H9 (cell line): ENCODE measurements at regions not wholly inside any gene's neighbourhood (a gene's known extent, or its start where the extent isn't known, plus 50 kb on each side); places are given as distances from the start of the nearest gene placed in this dataset.

Experiments used
- DNase-seq: peaks from one replicate; pipeline ENCODE4 v3.0.0-alpha.2; 2017
- H2AFZ ChIP-seq: one replicate; pipeline ENCODE4 v1.6.1; 2013; ENCODE audit warnings: mild to moderate bottlenecking, low read length, control low read depth, moderate library complexity
- H2AK5ac ChIP-seq: 2 replicates; pipeline ENCODE4 v1.6.1; 2013; ENCODE audit warnings: low read length, control low read depth, mixed read lengths; ENCODE audit not compliant: insufficient read length
- H2BK120ac ChIP-seq: one replicate; pipeline ENCODE4 v1.6.1; 2013; ENCODE audit warnings: low read depth, mild to moderate bottlenecking, low read length, control low read depth, inconsistent platforms; ENCODE audit not compliant: poor library complexity, severe bottlenecking
- H2BK12ac ChIP-seq: 2 replicates; pipeline ENCODE4 v1.6.1; 2013; ENCODE audit warnings: low read length, control low read depth, mixed read lengths, low read depth; ENCODE audit not compliant: insufficient read length
- H2BK15ac ChIP-seq: 2 replicates; pipeline ENCODE4 v1.6.1; 2013; ENCODE audit warnings: low read depth, low read length, control low read depth
- H2BK20ac ChIP-seq: one replicate; pipeline ENCODE4 v1.6.1; 2013; ENCODE audit warnings: low read depth, mild to moderate bottlenecking, low read length, control low read depth, inconsistent platforms; ENCODE audit not compliant: poor library complexity, severe bottlenecking
- H2BK5ac ChIP-seq: 2 replicates; pipeline ENCODE4 v1.6.1; 2013; ENCODE audit warnings: low read length, control low read depth, mixed read lengths; ENCODE audit not compliant: insufficient read length
- H3K14ac ChIP-seq: 2 replicates; pipeline ENCODE4 v1.6.1; 2013; ENCODE audit warnings: low read length, control low read depth; ENCODE audit not compliant: insufficient read depth
- H3K18ac ChIP-seq: 2 replicates; pipeline ENCODE4 v1.6.1; 2013; ENCODE audit warnings: low read depth, mild to moderate bottlenecking, mixed read lengths, low read length, control low read depth; ENCODE audit not compliant: insufficient read length
- H3K23ac ChIP-seq: 2 replicates; pipeline ENCODE4 v1.6.1; 2013; ENCODE audit warnings: low read length, control low read depth, mixed read lengths, low read depth; ENCODE audit not compliant: insufficient read length
- H3K23me2 ChIP-seq: 2 replicates; pipeline ENCODE4 v1.6.1; 2013; ENCODE audit warnings: low read depth, mild to moderate bottlenecking, mixed read lengths, low read length, control low read depth; ENCODE audit not compliant: insufficient read length, poor library complexity, severe bottlenecking
- H3K27ac ChIP-seq: 2 replicates; pipeline ENCODE4 v1.5.1; 2013; ENCODE audit warnings: low read length, control low read depth, mixed read lengths, low read depth; ENCODE audit not compliant: insufficient read length
- H3K27me3 ChIP-seq: 2 replicates; pipeline ENCODE4 v1.6.1; 2013; ENCODE audit warnings: low read length, control low read depth, inconsistent platforms; ENCODE audit not compliant: insufficient read depth
- H3K4ac ChIP-seq: 2 replicates; pipeline ENCODE4 v1.6.1; 2013; ENCODE audit warnings: low read depth, mild to moderate bottlenecking, control low read depth, inconsistent platforms, low read length, moderate library complexity
- H3K4me1 ChIP-seq: 2 replicates; pipeline ENCODE4 v1.6.1; 2013; ENCODE audit warnings: low read length, control low read depth, inconsistent platforms; ENCODE audit not compliant: insufficient read depth
- H3K4me2 ChIP-seq: 2 replicates; pipeline ENCODE4 v1.6.1; 2013; ENCODE audit warnings: low read length, control low read depth, mixed read lengths; ENCODE audit not compliant: insufficient read length, insufficient read depth
- H3K56ac ChIP-seq: 2 replicates; pipeline ENCODE4 v1.6.1; 2013; ENCODE audit warnings: low read depth, mild to moderate bottlenecking, mixed read lengths, low read length, control low read depth; ENCODE audit not compliant: insufficient read length
- H3K79me1 ChIP-seq: 2 replicates; pipeline ENCODE4 v1.6.1; 2013; ENCODE audit warnings: low read depth, mild to moderate bottlenecking, moderate library complexity, low read length, control low read depth, inconsistent platforms; ENCODE audit not compliant: insufficient read depth, poor library complexity, severe bottlenecking
- H3K79me2 ChIP-seq: 2 replicates; pipeline ENCODE4 v1.6.1; 2013; ENCODE audit warnings: low read length, control low read depth, inconsistent platforms; ENCODE audit not compliant: insufficient read depth
- H3K9ac ChIP-seq: 2 replicates; pipeline ENCODE4 v1.6.1; 2013; ENCODE audit warnings: low read length, control low read depth, mixed read lengths; ENCODE audit not compliant: insufficient read length; ENCODE audit errors: extremely low read depth
- H3K9me3 ChIP-seq: one replicate; pipeline ENCODE4 v1.6.1; 2013; ENCODE audit warnings: low read depth, low read length, inconsistent platforms; ENCODE audit not compliant: control insufficient read depth
- H3T11ph ChIP-seq: one replicate; pipeline ENCODE4 v1.6.1; 2013; ENCODE audit warnings: mild to moderate bottlenecking, low read length, control low read depth, inconsistent platforms
- H4K20me1 ChIP-seq: one replicate; pipeline ENCODE4 v1.6.1; 2013; ENCODE audit not compliant: control insufficient read depth, insufficient read length, insufficient read depth
- H4K5ac ChIP-seq: 2 replicates; pipeline ENCODE4 v1.6.1; 2013; ENCODE audit warnings: low read depth, mild to moderate bottlenecking, mixed read lengths, low read length, control low read depth; ENCODE audit not compliant: insufficient read length
- H4K8ac ChIP-seq: replicated peaks from 2 replicates; pipeline ENCODE4 v1.6.1; 2013; ENCODE audit warnings: low read length, control low read depth, mixed read lengths, low read depth; ENCODE audit not compliant: insufficient read length
- H4K91ac ChIP-seq: 2 replicates; pipeline ENCODE4 v1.6.1; 2013; ENCODE audit warnings: low read depth, mild to moderate bottlenecking, moderate library complexity, mixed read lengths, low read length, control low read depth; ENCODE audit not compliant: insufficient read length
- H3K27ac Mint-ChIP-seq, 3 experiments: 2 replicates in 2 of 3; 3 replicates in 1 of 3; pipeline ENCODE4 v1.8.0; 2020 to 2021; ENCODE audit warnings: mixed read lengths in 3 of 3, mild to moderate bottlenecking in 1 of 3, moderate library complexity in 1 of 3
- H3K27me3 Mint-ChIP-seq: 2 replicates; pipeline ENCODE4 v1.8.0; 2021; ENCODE audit warnings: low read depth, mild to moderate bottlenecking, moderate library complexity, mixed read lengths
- H3K36me3 Mint-ChIP-seq, 3 experiments: 2 replicates in 2 of 3; 3 replicates in 1 of 3; pipeline ENCODE4 v1.8.0; 2020 to 2021; ENCODE audit warnings: low read depth in 3 of 3, mixed read lengths in 3 of 3; ENCODE audit not compliant: insufficient read depth in 1 of 3
- H3K4me1 Mint-ChIP-seq, 2 experiments: 2 replicates each; pipeline ENCODE4 v1.8.0; 2020; ENCODE audit warnings: mixed read lengths in 2 of 2
- H3K4me3 Mint-ChIP-seq, 2 experiments: 2 replicates in 1 of 2; 3 replicates in 1 of 2; pipeline ENCODE4 v1.8.0; 2020 to 2021; ENCODE audit warnings: mild to moderate bottlenecking in 2 of 2, mixed read lengths in 2 of 2, moderate library complexity in 1 of 2
- H3K9me3 Mint-ChIP-seq, 2 experiments: 2 replicates in 1 of 2; 3 replicates in 1 of 2; pipeline ENCODE4 v1.8.0; 2020; ENCODE audit warnings: mild to moderate bottlenecking in 2 of 2, mixed read lengths in 2 of 2, moderate library complexity in 1 of 2
- CTCF ChIP-seq: fragments of 200-600 bp; sonication (generic); conservative IDR thresholded peaks from 3 replicates; pipeline ENCODE4 v1.8.0; 2021; ENCODE audit warnings: antibody characterized with exemption, mild to moderate bottlenecking
- WGBS: extraction: QIAGEN DNeasy Blood & Tissue Kit; methylation state at CpG from one replicate; pipeline ENCODE4 v1.1.7; 2013; ENCODE audit warnings: missing lambda C conversion rate, low lambda C conversion rate, mixed read lengths; ENCODE audit not compliant: insufficient read length; ENCODE audit errors: extremely low coverage; 5-methylcytosine and 5-hydroxymethylcytosine counted together

DNA sequence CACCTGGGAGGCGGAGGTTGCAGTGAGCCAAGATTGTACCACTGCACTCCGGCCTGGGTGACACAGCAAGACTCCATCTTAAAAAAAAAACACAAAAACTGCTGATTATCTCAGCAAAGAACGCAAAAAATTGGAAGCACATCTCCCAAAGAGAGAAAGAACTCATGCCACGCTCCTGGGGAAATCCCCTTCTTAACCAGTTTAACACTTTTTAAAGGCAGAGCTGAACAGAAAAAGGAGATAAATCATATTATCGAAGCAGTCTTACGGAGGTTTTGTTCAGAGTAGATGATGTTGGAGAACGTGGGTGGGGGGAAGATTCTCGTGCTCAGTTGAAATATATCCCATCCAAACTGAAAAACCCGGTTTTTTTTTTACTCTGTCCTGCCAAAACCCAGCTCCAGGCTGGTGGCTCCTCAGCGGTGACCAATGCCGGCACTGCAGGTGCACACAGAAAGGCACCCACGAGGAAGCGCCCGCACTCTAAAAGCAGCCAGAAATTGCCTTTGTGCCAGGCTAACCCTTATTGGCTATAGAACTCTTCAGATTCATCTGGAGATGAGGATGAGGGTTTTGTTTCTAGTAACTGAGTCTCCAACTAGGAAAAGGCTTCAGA is 100.2 kb upstream of the PARP11 start:
- H3K23me2 ChIP-seq: no peaks in the 10 kb centered on the region
- no peaks in the 10 kb centered on the region for H3K9me3 ChIP-seq
- no peak overlapping the region for H3K56ac ChIP-seq
- no CpG with 5 or more reads among the region's 14 CpGs for WGBS
- H3K4me3 Mint-ChIP-seq: no peak overlapping the region
- no peak overlapping the region for H3K18ac ChIP-seq
- no peak overlapping the region for H3K4ac ChIP-seq
- H3K9ac ChIP-seq: no peak overlapping the region
- H3K27me3 ChIP-seq: no peaks in the 10 kb centered on the region
- H4K8ac ChIP-seq: no peak overlapping the region
- H3K27me3 Mint-ChIP-seq: peaks cover 3% of the 10 kb centered on the region
- H4K20me1 ChIP-seq: no peaks in the 10 kb centered on the region
- no peak overlapping the region for H2BK12ac ChIP-seq
- no peak overlapping the region for H3K4me2 ChIP-seq
- H2BK5ac ChIP-seq: no peak overlapping the region
- no peak overlapping the region for H3K14ac ChIP-seq
- no peak overlapping the region for H2BK20ac ChIP-seq
- no peak overlapping the region for H3K23ac ChIP-seq
- H2AFZ ChIP-seq: no peak overlapping the region
- H2AK5ac ChIP-seq: no peak overlapping the region
- no peaks in the 10 kb centered on the region for H3K36me3 Mint-ChIP-seq
- no peak overlapping the region; a peak in 1 of 7 replicates for H3K27ac Mint-ChIP-seq
- no peak overlapping the region for H4K91ac ChIP-seq
- no peak overlapping the region for H3K27ac ChIP-seq
- no peak overlapping the region for H4K5ac ChIP-seq
- no peaks in the 10 kb centered on the region for H3K79me1 ChIP-seq
- H3K4me1 Mint-ChIP-seq: peaks cover 3% of the 10 kb centered on the region in 2 experiments; a peak in 3 of 4 replicates
- H2BK15ac ChIP-seq: no peak overlapping the region
- no peak overlapping the region for H2BK120ac ChIP-seq
- TF ChIP-seq CTCF: no peak
- DNase-seq: peak; percentile 23
- no peaks in the 10 kb centered on the region; a peak in 1 of 5 replicates for H3K9me3 Mint-ChIP-seq
- H3K79me2 ChIP-seq: no peaks in the 10 kb centered on the region
- no peaks in the 10 kb centered on the region for H3K4me1 ChIP-seq
- no peak overlapping the region for H3T11ph ChIP-seq
